ENCODE measurements at regions not wholly inside any gene's neighbourhood (a gene's known extent, or its start where the extent isn't known, plus 50 kb on each side); places are given as distances from the start of the nearest gene placed in this dataset.

DNA sequence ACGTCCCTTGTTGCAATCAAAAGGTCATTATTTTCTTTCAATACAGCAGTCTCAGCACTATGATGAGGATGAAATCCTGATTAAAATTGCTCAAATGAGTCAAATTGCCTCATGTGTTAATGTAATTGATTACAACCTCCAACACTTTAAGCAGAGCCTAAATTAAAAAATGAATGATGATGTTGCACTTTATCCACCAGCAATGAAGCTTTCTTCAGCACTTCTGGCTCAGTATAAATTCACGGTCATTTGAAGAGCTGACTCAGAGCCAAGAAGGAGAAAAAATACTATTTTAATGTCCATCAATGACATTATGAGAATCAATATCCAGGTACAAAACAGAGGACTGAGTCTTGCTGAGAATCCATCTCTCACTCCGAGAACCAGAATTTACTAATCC lies 792.6 kb upstream of the ATXN8OS start:
- no peak overlapping the region for H3K27ac ChIP-seq
- no peaks in the 10 kb centered on the region for H3K36me3 ChIP-seq
- intact Hi-C loops (cut with DNase I) = no loop called here
- H3K4me3 ChIP-seq (replicated peaks in 1 of 3) = no peak overlapping the region
- no peaks in the 10 kb centered on the region for H3K27me3 ChIP-seq
- no peaks in the 10 kb centered on the region for H3K4me1 ChIP-seq
- WGBS, 2 donors = 77 to 84% methylated on average over 3 of the region's 3 CpGs
- no peaks in the 10 kb centered on the region for H3K9me3 ChIP-seq
- DNase-seq = no peak
- no peak for TF ChIP-seq POLR2A (IDR thresholded peaks at IDR 0.05)
- TF ChIP-seq, protein P1, sequence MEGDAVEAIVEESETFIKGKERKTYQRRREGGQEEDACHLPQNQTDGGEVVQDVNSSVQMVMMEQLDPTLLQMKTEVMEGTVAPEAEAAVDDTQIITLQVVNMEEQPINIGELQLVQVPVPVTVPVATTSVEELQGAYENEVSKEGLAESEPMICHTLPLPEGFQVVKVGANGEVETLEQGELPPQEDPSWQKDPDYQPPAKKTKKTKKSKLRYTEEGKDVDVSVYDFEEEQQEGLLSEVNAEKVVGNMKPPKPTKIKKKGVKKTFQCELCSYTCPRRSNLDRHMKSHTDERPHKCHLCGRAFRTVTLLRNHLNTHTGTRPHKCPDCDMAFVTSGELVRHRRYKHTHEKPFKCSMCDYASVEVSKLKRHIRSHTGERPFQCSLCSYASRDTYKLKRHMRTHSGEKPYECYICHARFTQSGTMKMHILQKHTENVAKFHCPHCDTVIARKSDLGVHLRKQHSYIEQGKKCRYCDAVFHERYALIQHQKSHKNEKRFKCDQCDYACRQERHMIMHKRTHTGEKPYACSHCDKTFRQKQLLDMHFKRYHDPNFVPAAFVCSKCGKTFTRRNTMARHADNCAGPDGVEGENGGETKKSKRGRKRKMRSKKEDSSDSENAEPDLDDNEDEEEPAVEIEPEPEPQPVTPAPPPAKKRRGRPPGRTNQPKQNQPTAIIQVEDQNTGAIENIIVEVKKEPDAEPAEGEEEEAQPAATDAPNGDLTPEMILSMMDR (IDR thresholded peaks at IDR 0.05) = no peak

DNA sequence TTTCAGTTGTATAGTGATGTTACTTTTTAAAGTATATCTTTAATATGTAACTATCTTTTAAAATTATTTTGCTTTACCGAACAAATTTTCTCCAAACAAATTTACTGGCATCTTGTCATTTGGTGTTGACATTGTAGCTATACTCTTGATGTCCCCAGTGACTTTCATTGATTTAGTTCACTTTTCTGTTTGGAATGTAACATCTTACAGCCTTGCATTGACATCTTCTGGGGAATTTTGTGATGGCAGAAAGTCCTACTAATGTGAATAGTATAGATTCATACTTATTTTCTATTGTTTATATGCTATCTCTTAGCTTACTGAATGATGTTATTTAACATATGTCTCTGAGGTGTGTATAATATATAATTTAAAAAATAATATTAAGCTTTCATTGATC lies 800.9 kb upstream of the ATXN8OS start:
- Histone ChIP-seq H3K36me3 (no peaks in the 10 kb centered on the region), H3K27me3 (no peaks in the 10 kb centered on the region), H3K4me3 (replicated peaks in 1 of 3) (no peak overlapping the region), H3K27ac (no peak overlapping the region), H3K9me3 (no peaks in the 10 kb centered on the region), H3K4me1 (no peaks in the 10 kb centered on the region)
- DNase-seq = no peak
- no peak for TF ChIP-seq POLR2A (IDR thresholded peaks at IDR 0.05)
- TF ChIP-seq, protein P1 (IDR thresholded peaks at IDR 0.05) = no peak
- WGBS, 2 donors = 0 to 58% methylated on average over 1 of the region's 1 CpG
- intact Hi-C loops (cut with DNase I) = no loop called here

DNA sequence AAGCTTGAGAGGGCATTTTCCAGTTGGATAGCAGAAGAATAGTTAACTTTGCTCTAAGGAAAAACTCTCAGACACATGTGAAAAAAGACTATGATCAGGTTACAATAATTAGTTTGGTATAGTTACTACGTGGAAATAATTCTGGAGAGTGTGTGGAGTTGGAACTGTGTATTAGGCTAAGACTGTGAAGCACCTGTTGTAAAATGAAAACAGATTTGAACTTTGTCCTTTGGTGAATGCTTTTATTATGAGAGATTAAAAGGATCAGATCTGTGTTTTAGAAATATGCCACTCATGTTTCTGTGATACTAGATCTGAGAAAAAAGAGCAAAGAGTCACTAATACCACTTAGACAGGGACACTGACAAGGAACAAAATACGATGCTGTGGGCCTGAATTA lies 807.5 kb upstream of the ATXN8OS start:
- Histone ChIP-seq H3K4me3 (replicated peaks in 1 of 3) (no peak overlapping the region), H3K36me3 (no peaks in the 10 kb centered on the region), H3K27ac (no peak overlapping the region), H3K27me3 (no peaks in the 10 kb centered on the region), H3K4me1 (no peaks in the 10 kb centered on the region), H3K9me3 (no peaks in the 10 kb centered on the region)
- TF ChIP-seq POLR2A (IDR thresholded peaks at IDR 0.05) = no peak
- TF ChIP-seq, protein P1 (IDR thresholded peaks at IDR 0.05) = no peak
- 43 to 56% methylated on average over 2 of the region's 2 CpGs for WGBS, 2 donors
- intact Hi-C loops (cut with DNase I) = no loop called here
- DNase-seq = no peak

DNA sequence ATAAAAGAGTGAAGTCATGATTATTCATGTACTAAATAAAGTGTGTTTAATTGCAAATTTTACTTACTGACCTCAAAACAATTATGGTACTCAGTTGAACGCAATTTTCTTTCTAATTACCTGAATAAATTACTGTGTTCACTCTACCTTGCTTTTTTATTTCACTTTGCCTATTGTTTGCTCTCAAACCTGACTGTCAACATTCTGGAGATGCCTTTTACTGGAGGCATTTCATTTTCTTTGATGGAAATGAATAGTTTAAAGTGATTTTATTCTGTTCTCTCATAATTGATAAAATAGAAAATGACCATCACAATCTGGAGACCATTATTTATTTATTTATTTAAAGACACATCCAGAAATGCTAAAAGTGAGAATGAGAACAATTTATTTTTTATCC lies 811.5 kb upstream of the ATXN8OS start:
- Histone ChIP-seq H3K27ac (no peak overlapping the region), H3K36me3 (no peaks in the 10 kb centered on the region), H3K27me3 (no peaks in the 10 kb centered on the region), H3K9me3 (no peaks in the 10 kb centered on the region), H3K4me1 (no peaks in the 10 kb centered on the region), H3K4me3 (replicated peaks in 1 of 3) (no peak overlapping the region)
- TF ChIP-seq POLR2A (IDR thresholded peaks at IDR 0.05) = no peak
- TF ChIP-seq, protein P1 (IDR thresholded peaks at IDR 0.05) = no peak
- intact Hi-C loops (cut with DNase I) = no loop called here
- no peak for DNase-seq
- 67 to 71% methylated on average over 1 of the region's 1 CpG for WGBS, 2 donors

DNA sequence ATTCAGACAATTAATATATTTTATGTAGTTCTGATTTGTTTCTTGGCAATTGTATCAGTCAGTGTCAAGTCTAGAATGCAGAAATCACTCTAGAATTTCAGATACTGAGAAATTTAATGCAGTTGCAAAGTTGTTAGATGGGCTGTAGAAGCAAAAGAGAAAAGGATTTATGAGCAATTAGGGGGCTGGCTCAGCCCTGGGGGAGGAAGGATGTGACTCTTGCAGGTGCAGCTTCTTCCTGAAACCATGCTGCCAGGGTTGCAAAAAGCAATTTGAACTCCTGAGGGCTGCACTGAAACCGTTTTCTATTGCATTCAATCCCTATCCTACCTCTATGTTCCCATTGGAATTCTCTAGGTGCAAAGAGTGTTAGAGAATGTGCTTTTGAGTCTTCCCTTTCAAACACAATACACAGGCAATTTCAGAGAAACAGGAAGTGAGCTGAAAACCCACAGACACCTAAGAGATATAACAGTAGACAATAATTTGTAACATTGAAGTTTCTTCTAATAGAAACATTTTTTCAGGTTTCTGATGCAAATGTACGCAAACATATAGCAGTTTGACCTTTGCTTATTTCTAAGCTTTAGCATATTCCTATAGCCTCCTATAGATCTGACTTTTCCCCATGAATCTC lies 814.7 kb upstream of the ATXN8OS start:
- no peaks in the 10 kb centered on the region for H3K36me3 ChIP-seq
- H3K4me3 ChIP-seq (replicated peaks in 1 of 3) = no peak overlapping the region
- intact Hi-C loops (cut with DNase I) = no loop called here
- H3K27me3 ChIP-seq = no peaks in the 10 kb centered on the region
- TF ChIP-seq, protein P1 (IDR thresholded peaks at IDR 0.05) = no peak
- no peak for TF ChIP-seq POLR2A (IDR thresholded peaks at IDR 0.05)
- H3K27ac ChIP-seq = no peak overlapping the region
- DNase-seq = no peak
- WGBS, 2 donors = 74 to 78% methylated on average over 2 of the region's 2 CpGs
- no peaks in the 10 kb centered on the region for H3K4me1 ChIP-seq
- no peaks in the 10 kb centered on the region for H3K9me3 ChIP-seq
